ENCODE measurements at regions not wholly inside any gene's neighbourhood (a gene's known extent, or its start where the extent isn't known, plus 50 kb on each side); places are given as distances from the start of the nearest gene placed in this dataset.

- Histone ChIP-seq H3K14ac (ENCODE audit: insufficient read length) (no peak overlapping the region), H3K9me3 (ENCODE audit: insufficient read depth in 2 of 2, low read depth in 1 of 2, low read length in 1 of 2) (no peaks in the 10 kb centered on the region), H3K36me3 (ENCODE audit: control insufficient read depth in 2 of 4, insufficient read depth in 4 of 4, low read length in 3 of 4) (no peaks in the 10 kb centered on the region), H3K27me3 (replicated peaks in 1 of 4; ENCODE audit: control insufficient read depth in 3 of 4, extremely low read depth in 1 of 4, insufficient read depth in 3 of 4, low read length in 3 of 4) (no peaks in the 10 kb centered on the region), H2BK12ac (ENCODE audit: low read depth, low read length) (no peak overlapping the region), H2BK20ac (ENCODE audit: low read length) (no peak overlapping the region), H2BK5ac (ENCODE audit: low read depth, low read length) (no peak overlapping the region), H2AK5ac (ENCODE audit: low read depth, low read length) (no peak overlapping the region), H3K4me1 (replicated peaks in 1 of 4; ENCODE audit: control insufficient read depth in 3 of 4, insufficient read depth in 4 of 4, low read length in 3 of 4) (peaks cover 0 to 1% (median 0%) of the 10 kb centered on the region in 4 experiments; a peak in 2 of 7 replicates), H3K18ac (ENCODE audit: extremely low read depth, low read length) (no peak overlapping the region), H4K5ac (ENCODE audit: insufficient read length, low read depth, low read length) (no peak overlapping the region), H2BK120ac (replicated peaks; ENCODE audit: low read depth, low read length) (no peak overlapping the region), H3K56ac (replicated peaks; ENCODE audit: insufficient read length, low read depth, low read length) (no peak overlapping the region), H3K23ac (ENCODE audit: insufficient read length) (no peak overlapping the region), H3K27ac (ENCODE audit: low read depth, low read length) (no peak overlapping the region), H4K20me1 (replicated peaks in 1 of 2; ENCODE audit: control insufficient read depth in 1 of 2, insufficient read depth in 2 of 2, low read length in 2 of 2) (peaks cover 0 to 2% of the 10 kb centered on the region in 2 experiments), H3K79me2 (ENCODE audit: control insufficient read depth in 1 of 2, insufficient read depth in 2 of 2, low read length in 2 of 2) (no peaks in the 10 kb centered on the region), H2AFZ (ENCODE audit: low read length) (no peak overlapping the region), H3K9ac (replicated peaks in 1 of 4; ENCODE audit: extremely low read depth in 1 of 4, low read depth in 3 of 4, low read length in 3 of 4) (no peak overlapping the region), H3K4me3 (ENCODE audit: extremely low read depth in 1 of 4, insufficient read depth in 2 of 4, low read depth in 3 of 4, low read length in 4 of 4) (no peak overlapping the region), H2BK15ac (ENCODE audit: low read length) (no peak overlapping the region), H4K91ac (replicated peaks; ENCODE audit: insufficient read length, low read length) (no peak overlapping the region), H3K23me2 (ENCODE audit: low read depth, low read length) (no peaks in the 10 kb centered on the region), H3K4ac (replicated peaks; ENCODE audit: insufficient read length, low read depth, low read length) (no peak overlapping the region), H4K8ac (ENCODE audit: extremely low read depth, insufficient read depth, low read length) (no peak overlapping the region), H3K79me1 (ENCODE audit: low read depth, low read length) (no peaks in the 10 kb centered on the region), H3K4me2 (ENCODE audit: insufficient read depth in 1 of 2, low read depth in 2 of 2, low read length in 2 of 2) (no peak overlapping the region)
- CTCF ChIA-PET (ENCODE audit: partially characterized antibody), result interaction anchor here (1.5 kb wide), 1 partner anchor 8 kb away, joined by 3 read pairs; no protein-coding TSS in a partner anchor
- DNase-seq (ENCODE audit: low read depth in 1 of 2, low spot score in 2 of 2), result no peak
- WGBS, 2 experiments (ENCODE audit: extremely low coverage in 1 of 2, insufficient coverage in 1 of 2, insufficient read length in 1 of 2, insufficient replicate concordance in 2 of 2, low coverage in 1 of 2, low lambda C conversion rate in 2 of 2, missing lambda C conversion rate in 1 of 2), result 95% methylated on average over 2 of the region's 2 CpGs; no CpG with 5 or more reads in 1 of the 2 experiments
- no peak for FAIRE-seq
- POLR2A ChIA-PET (ENCODE audit: partially characterized antibody), result no interaction called here
- no peak for TF ChIP-seq POLR2AphosphoS5 (IDR thresholded peaks at IDR 0.05; ENCODE audit: low read depth, low read length)
- no peak for TF ChIP-seq FOSL1 (IDR thresholded peaks at IDR 0.05; ENCODE audit: insufficient read depth, low read depth, low read length)
- no peak for TF ChIP-seq ATF3 (IDR thresholded peaks at IDR 0.05; ENCODE audit: insufficient read depth, low read depth, low read length)
- no peak for TF ChIP-seq RXRA (IDR thresholded peaks at IDR 0.05; ENCODE audit: insufficient read depth, low read depth, low read length)
- TF ChIP-seq RAD21 (IDR thresholded peaks at IDR 0.05 in 1 of 2, conservative IDR thresholded peaks at IDR 0.05 in 1 of 2; ENCODE audit: low read depth in 2 of 2, low read length in 2 of 2), result no peak
- TF ChIP-seq RFX5 (IDR thresholded peaks at IDR 0.05; ENCODE audit: borderline replicate concordance, low read depth, low read length), result no peak
- TF ChIP-seq CREB1 (IDR thresholded peaks at IDR 0.05), result no peak
- no peak for TF ChIP-seq MAFK (IDR thresholded peaks at IDR 0.05; ENCODE audit: low read depth, low read length)
- TF ChIP-seq ATF2 (IDR thresholded peaks at IDR 0.05; ENCODE audit: low read length), result no peak
- no peak for TF ChIP-seq E2F6 (IDR thresholded peaks at IDR 0.05)
- no peak for TF ChIP-seq SIRT6 (IDR thresholded peaks at IDR 0.05; ENCODE audit: low read length)
Measured at GRCh38 chr18:41538751-41539150, 416.3 kb upstream of the PIK3C3 start.

All from H1 (cell line).